ENCODE measurements at regions not wholly inside any gene's neighbourhood (a gene's known extent, or its start where the extent isn't known, plus 50 kb on each side); places are given as distances from the start of the nearest gene placed in this dataset.

DNA sequence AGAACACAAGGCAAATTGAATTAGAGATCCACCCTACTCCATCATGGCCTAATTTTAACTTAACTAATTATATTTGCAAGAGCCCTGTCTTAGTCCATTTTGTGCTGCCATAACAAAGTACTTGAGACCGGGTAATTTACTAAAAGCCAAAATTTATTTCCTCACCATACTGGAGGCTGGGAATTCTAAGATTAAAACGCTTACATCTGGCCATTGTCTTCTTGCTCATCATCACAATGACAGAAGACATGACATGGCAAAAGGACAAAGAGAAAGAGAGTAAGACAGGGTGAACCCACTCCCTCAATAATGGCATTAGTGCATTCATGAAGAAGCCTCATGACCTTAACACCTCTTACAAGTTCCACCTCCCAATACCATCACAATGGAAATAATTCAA lies 1068.6 kb downstream of the DNAJB9 start:
- TF ChIP-seq, protein P1, sequence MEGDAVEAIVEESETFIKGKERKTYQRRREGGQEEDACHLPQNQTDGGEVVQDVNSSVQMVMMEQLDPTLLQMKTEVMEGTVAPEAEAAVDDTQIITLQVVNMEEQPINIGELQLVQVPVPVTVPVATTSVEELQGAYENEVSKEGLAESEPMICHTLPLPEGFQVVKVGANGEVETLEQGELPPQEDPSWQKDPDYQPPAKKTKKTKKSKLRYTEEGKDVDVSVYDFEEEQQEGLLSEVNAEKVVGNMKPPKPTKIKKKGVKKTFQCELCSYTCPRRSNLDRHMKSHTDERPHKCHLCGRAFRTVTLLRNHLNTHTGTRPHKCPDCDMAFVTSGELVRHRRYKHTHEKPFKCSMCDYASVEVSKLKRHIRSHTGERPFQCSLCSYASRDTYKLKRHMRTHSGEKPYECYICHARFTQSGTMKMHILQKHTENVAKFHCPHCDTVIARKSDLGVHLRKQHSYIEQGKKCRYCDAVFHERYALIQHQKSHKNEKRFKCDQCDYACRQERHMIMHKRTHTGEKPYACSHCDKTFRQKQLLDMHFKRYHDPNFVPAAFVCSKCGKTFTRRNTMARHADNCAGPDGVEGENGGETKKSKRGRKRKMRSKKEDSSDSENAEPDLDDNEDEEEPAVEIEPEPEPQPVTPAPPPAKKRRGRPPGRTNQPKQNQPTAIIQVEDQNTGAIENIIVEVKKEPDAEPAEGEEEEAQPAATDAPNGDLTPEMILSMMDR (IDR thresholded peaks at IDR 0.05), result no peak
- TF ChIP-seq POLR2A (IDR thresholded peaks at IDR 0.05), result no peak
- TF ChIP-seq POLR2AphosphoS5 (IDR thresholded peaks at IDR 0.05; ENCODE audit: insufficient read depth in 1 of 2, low read depth in 1 of 2), result no peak
